GM21825 (cell line): ENCODE measurements at regions not wholly inside any gene's neighbourhood (a gene's known extent, or its start where the extent isn't known, plus 50 kb on each side); places are given as distances from the start of the nearest gene placed in this dataset.

Experiments
- ATAC-seq: cut with Tn5 transposase; IDR thresholded peaks from one replicate; pipeline ENCODE4 v1.9.1; 2021; ENCODE audit warnings: mild to moderate bottlenecking, moderate library complexity; ENCODE audit not compliant: unreplicated experiment

GRCh38 chr11:128200467-128200866, 386.9 kb downstream of the ETS1 start:
- ATAC-seq, result no peak

GRCh38 chr11:128198216-128198772, 389.1 kb downstream of the ETS1 start:
- no peak for ATAC-seq

- ATAC-seq, result no peak
These were observed 391.1 kb downstream of the ETS1 start for GRCh38 chr11:128196235-128196634.

GRCh38 chr11:128195756-128196155, 391.6 kb downstream of the ETS1 start:
- no peak for ATAC-seq

GRCh38 chr11:128195057-128195751, 392.2 kb downstream of the ETS1 start:
- no peak for ATAC-seq

- no peak for ATAC-seq
These were observed 393.1 kb downstream of the ETS1 start for GRCh38 chr11:128194216-128194615.

GRCh38 chr11:128193615-128194014, 393.7 kb downstream of the ETS1 start:
- ATAC-seq, result no peak

GRCh38 chr11:128190312-128190711, 397.0 kb downstream of the ETS1 start:
- no peak for ATAC-seq

- no peak for ATAC-seq
These were observed 397.5 kb downstream of the ETS1 start for GRCh38 chr11:128189823-128190222.

GRCh38 chr11:128188346-128189004, 398.9 kb downstream of the ETS1 start:
- no peak for ATAC-seq

- ATAC-seq, result no peak
These were observed 399.5 kb downstream of the ETS1 start for GRCh38 chr11:128187835-128188234.

GRCh38 chr11:128187377-128187776, 400.0 kb downstream of the ETS1 start:
- ATAC-seq, result no peak

GRCh38 chr11:128184981-128185380, 402.4 kb downstream of the ETS1 start:
- no peak for ATAC-seq

GRCh38 chr11:128182844-128183243, 404.5 kb downstream of the ETS1 start:
- ATAC-seq, result no peak

- ATAC-seq, result no peak
These were observed 405.4 kb downstream of the ETS1 start for GRCh38 chr11:128181984-128182383.

GRCh38 chr11:128181088-128181480, 406.3 kb downstream of the ETS1 start:
- ATAC-seq, result no peak

- ATAC-seq, result no peak
These were observed 406.8 kb downstream of the ETS1 start for GRCh38 chr11:128180441-128181087.

- no peak for ATAC-seq
These were observed 407.8 kb downstream of the ETS1 start for GRCh38 chr11:128179512-128179911.

- ATAC-seq, result no peak
These were observed 408.3 kb downstream of the ETS1 start for GRCh38 chr11:128179039-128179438.

- no peak for ATAC-seq
These were observed 412.7 kb downstream of the ETS1 start for GRCh38 chr11:128174465-128175291.
